ENCODE measurements at regions not wholly inside any gene's neighbourhood (a gene's known extent, or its start where the extent isn't known, plus 50 kb on each side); places are given as distances from the start of the nearest gene placed in this dataset.

DNA sequence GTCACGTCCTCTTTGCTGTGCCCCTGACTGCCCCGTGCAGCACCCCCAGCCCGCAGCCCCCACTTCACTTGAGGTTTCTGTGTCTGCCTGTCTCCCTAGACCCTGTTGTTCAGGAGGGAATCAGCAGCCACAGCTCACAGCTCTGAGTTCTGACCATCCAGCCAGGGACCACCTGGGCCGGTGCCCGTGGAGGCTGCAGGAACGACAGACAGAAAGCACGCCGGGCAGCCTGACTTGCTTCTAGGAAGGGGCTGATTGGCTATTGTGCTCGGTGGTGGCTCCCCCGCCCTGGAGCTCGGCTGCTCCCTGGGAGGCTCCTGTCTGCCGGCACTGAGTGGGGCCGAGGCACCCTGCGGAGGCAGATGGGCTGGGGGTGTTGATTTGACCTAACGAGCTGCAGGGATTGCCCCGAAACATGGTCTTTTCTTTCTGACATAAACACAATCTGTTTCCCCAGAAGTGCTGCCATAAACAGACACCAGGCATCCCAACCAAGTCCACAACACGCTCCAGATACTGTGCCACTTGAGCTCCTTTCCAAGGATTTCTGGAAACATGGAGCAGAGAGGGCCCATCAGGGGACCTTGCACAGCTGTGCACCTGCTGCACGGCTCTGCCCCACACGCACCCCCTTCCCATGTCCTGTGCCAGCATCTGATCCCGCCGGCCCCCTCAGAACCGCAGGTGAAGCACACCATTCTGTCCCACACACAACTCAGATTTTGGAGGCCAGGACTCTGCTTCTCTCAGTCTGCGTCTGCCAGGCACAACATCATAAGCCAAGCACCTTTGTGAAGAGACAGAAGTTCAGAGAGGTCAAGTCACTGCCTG is 855.9 kb downstream of the TBC1D22A start:
- TF ChIP-seq, protein P1, sequence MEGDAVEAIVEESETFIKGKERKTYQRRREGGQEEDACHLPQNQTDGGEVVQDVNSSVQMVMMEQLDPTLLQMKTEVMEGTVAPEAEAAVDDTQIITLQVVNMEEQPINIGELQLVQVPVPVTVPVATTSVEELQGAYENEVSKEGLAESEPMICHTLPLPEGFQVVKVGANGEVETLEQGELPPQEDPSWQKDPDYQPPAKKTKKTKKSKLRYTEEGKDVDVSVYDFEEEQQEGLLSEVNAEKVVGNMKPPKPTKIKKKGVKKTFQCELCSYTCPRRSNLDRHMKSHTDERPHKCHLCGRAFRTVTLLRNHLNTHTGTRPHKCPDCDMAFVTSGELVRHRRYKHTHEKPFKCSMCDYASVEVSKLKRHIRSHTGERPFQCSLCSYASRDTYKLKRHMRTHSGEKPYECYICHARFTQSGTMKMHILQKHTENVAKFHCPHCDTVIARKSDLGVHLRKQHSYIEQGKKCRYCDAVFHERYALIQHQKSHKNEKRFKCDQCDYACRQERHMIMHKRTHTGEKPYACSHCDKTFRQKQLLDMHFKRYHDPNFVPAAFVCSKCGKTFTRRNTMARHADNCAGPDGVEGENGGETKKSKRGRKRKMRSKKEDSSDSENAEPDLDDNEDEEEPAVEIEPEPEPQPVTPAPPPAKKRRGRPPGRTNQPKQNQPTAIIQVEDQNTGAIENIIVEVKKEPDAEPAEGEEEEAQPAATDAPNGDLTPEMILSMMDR (IDR thresholded peaks at IDR 0.05; ENCODE audit: low read length), result no peak
- no peak for TF ChIP-seq EZH2 (optimal IDR thresholded peaks at IDR 0.05; ENCODE audit: low read depth, low read length)
- no peak for TF ChIP-seq EZH2phosphoT487 (IDR thresholded peaks at IDR 0.05; ENCODE audit: low read length)

Measured in MM.1S (cell line).